ENCODE measurements at regions not wholly inside any gene's neighbourhood (a gene's known extent, or its start where the extent isn't known, plus 50 kb on each side); places are given as distances from the start of the nearest gene placed in this dataset.

DNA sequence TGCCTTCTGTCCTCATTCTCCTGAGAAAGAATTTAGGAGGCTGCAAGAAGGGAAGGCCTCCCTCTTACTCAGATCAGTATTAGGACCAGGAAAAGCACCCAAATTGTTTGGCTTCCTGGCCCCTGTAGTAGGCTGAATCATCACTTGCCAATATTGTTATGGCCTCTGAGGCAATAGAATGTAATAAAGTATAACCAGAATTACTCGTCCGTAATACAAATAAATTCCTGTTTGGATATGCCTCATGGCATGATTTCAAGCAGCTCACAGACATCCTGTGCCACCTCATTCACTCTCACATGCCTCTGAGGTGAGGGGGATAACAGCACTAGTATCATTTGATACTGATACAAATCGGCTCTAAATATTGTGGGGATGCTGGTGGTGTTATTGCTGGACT lies 427.3 kb downstream of the ISL1 start:
- H3K36me3 ChIP-seq (ENCODE audit: control insufficient read depth in 2 of 2, insufficient read depth in 2 of 2, low read length in 1 of 2) = no peaks in the 10 kb centered on the region
- H3K4me1 ChIP-seq (ENCODE audit: control insufficient read depth, insufficient read depth, low read length) = no peaks in the 10 kb centered on the region
- in situ Hi-C loops (cut with MboI) = no loop called here
- no peaks in the 10 kb centered on the region for H3K9me3 ChIP-seq (replicated peaks; ENCODE audit: control insufficient read depth, insufficient read depth, low read length)
- no peak overlapping the region for H3K9ac ChIP-seq (ENCODE audit: control insufficient read depth, insufficient read depth, low read length)
- H2AFZ ChIP-seq (ENCODE audit: control insufficient read depth, low read depth, low read length) = no peak overlapping the region
- ChIA-PET POLR2A (no interaction called here), CTCF (no interaction called here), SMC1A (ENCODE audit: uncharacterized antibody, unreplicated experiment) (interaction anchor here (1.1 kb wide), 1 partner anchor 10 kb away, joined by 3 read pairs; no protein-coding TSS in a partner anchor), RAD21 (ENCODE audit: unreplicated experiment) (no interaction called here)
- intact Hi-C loops (cut with micrococcal nuclease; ENCODE audit: unreplicated experiment) = no loop called here
- no TSS peak for BruUV-seq (replicated peaks)
- no peaks in the 10 kb centered on the region for H4K20me1 ChIP-seq (ENCODE audit: control insufficient read depth, insufficient read depth)
- H3K79me2 ChIP-seq (ENCODE audit: control insufficient read depth, insufficient read depth, low read length) = no peaks in the 10 kb centered on the region
- no peak overlapping the region for H3K27ac ChIP-seq (ENCODE audit: control insufficient read depth, insufficient read depth)
- H3K4me3 ChIP-seq = no peak overlapping the region
- FAIRE-seq = no peak
- ATAC-seq = no peak
- no peak overlapping the region for H3K4me2 ChIP-seq (ENCODE audit: control insufficient read depth, insufficient read depth)
- no peaks in the 10 kb centered on the region for H3K27me3 ChIP-seq (replicated peaks in 1 of 2; ENCODE audit: control insufficient read depth in 2 of 2, insufficient read depth in 2 of 2, low read length in 1 of 2)
- WGBS (ENCODE audit: insufficient coverage, insufficient replicate concordance, low lambda C conversion rate, missing lambda C conversion rate) = 0% methylated on average over 3 of the region's 3 CpGs
- DNase-seq (ENCODE audit: low read depth, low spot score) = no peak
- TF ChIP-seq MYC (IDR thresholded peaks at IDR 0.05; ENCODE audit: insufficient read depth, insufficient read length, insufficient replicate concordance, low read length, severe bottlenecking) (no peak), FOXK2 (IDR thresholded peaks at IDR 0.05) (no peak), WRNIP1 (IDR thresholded peaks at IDR 0.05; ENCODE audit: borderline replicate concordance, low read depth, low read length) (no peak), IRF4 (IDR thresholded peaks at IDR 0.05; ENCODE audit: low read depth, low read length) (no peak), NFYA (IDR thresholded peaks at IDR 0.05; ENCODE audit: borderline replicate concordance, low read depth, low read length) (no peak), POLR2A (IDR thresholded peaks at IDR 0.05; ENCODE audit: low read depth, low read length) (no peak), CBX5 (IDR thresholded peaks at IDR 0.05; ENCODE audit: low read depth) (no peak), ZNF24 (IDR thresholded peaks at IDR 0.05) (no peak), RELA (IDR thresholded peaks at IDR 0.05; ENCODE audit: borderline replicate concordance, partially characterized antibody) (no peak), FOS (IDR thresholded peaks at IDR 0.05; ENCODE audit: borderline replicate concordance, extremely low read depth, insufficient read length) (no peak)
- TF ChIP-seq, protein P1, sequence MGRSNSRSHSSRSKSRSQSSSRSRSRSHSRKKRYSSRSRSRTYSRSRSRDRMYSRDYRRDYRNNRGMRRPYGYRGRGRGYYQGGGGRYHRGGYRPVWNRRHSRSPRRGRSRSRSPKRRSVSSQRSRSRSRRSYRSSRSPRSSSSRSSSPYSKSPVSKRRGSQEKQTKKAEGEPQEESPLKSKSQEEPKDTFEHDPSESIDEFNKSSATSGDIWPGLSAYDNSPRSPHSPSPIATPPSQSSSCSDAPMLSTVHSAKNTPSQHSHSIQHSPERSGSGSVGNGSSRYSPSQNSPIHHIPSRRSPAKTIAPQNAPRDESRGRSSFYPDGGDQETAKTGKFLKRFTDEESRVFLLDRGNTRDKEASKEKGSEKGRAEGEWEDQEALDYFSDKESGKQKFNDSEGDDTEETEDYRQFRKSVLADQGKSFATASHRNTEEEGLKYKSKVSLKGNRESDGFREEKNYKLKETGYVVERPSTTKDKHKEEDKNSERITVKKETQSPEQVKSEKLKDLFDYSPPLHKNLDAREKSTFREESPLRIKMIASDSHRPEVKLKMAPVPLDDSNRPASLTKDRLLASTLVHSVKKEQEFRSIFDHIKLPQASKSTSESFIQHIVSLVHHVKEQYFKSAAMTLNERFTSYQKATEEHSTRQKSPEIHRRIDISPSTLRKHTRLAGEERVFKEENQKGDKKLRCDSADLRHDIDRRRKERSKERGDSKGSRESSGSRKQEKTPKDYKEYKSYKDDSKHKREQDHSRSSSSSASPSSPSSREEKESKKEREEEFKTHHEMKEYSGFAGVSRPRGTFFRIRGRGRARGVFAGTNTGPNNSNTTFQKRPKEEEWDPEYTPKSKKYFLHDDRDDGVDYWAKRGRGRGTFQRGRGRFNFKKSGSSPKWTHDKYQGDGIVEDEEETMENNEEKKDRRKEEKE (IDR thresholded peaks at IDR 0.05) = no peak
- TF ChIP-seq, protein P2, sequence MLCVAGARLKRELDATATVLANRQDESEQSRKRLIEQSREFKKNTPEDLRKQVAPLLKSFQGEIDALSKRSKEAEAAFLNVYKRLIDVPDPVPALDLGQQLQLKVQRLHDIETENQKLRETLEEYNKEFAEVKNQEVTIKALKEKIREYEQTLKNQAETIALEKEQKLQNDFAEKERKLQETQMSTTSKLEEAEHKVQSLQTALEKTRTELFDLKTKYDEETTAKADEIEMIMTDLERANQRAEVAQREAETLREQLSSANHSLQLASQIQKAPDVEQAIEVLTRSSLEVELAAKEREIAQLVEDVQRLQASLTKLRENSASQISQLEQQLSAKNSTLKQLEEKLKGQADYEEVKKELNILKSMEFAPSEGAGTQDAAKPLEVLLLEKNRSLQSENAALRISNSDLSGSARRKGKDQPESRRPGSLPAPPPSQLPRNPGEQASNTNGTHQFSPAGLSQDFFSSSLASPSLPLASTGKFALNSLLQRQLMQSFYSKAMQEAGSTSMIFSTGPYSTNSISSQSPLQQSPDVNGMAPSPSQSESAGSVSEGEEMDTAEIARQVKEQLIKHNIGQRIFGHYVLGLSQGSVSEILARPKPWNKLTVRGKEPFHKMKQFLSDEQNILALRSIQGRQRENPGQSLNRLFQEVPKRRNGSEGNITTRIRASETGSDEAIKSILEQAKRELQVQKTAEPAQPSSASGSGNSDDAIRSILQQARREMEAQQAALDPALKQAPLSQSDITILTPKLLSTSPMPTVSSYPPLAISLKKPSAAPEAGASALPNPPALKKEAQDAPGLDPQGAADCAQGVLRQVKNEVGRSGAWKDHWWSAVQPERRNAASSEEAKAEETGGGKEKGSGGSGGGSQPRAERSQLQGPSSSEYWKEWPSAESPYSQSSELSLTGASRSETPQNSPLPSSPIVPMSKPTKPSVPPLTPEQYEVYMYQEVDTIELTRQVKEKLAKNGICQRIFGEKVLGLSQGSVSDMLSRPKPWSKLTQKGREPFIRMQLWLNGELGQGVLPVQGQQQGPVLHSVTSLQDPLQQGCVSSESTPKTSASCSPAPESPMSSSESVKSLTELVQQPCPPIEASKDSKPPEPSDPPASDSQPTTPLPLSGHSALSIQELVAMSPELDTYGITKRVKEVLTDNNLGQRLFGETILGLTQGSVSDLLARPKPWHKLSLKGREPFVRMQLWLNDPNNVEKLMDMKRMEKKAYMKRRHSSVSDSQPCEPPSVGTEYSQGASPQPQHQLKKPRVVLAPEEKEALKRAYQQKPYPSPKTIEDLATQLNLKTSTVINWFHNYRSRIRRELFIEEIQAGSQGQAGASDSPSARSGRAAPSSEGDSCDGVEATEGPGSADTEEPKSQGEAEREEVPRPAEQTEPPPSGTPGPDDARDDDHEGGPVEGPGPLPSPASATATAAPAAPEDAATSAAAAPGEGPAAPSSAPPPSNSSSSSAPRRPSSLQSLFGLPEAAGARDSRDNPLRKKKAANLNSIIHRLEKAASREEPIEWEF (IDR thresholded peaks at IDR 0.05; ENCODE audit: insufficient replicate concordance, low read depth, low read length) = no peak
- TF ChIP-seq, protein P3, sequence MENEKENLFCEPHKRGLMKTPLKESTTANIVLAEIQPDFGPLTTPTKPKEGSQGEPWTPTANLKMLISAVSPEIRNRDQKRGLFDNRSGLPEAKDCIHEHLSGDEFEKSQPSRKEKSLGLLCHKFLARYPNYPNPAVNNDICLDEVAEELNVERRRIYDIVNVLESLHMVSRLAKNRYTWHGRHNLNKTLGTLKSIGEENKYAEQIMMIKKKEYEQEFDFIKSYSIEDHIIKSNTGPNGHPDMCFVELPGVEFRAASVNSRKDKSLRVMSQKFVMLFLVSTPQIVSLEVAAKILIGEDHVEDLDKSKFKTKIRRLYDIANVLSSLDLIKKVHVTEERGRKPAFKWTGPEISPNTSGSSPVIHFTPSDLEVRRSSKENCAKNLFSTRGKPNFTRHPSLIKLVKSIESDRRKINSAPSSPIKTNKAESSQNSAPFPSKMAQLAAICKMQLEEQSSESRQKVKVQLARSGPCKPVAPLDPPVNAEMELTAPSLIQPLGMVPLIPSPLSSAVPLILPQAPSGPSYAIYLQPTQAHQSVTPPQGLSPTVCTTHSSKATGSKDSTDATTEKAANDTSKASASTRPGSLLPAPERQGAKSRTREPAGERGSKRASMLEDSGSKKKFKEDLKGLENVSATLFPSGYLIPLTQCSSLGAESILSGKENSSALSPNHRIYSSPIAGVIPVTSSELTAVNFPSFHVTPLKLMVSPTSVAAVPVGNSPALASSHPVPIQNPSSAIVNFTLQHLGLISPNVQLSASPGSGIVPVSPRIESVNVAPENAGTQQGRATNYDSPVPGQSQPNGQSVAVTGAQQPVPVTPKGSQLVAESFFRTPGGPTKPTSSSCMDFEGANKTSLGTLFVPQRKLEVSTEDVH (IDR thresholded peaks at IDR 0.05; ENCODE audit: low read depth, partially characterized antibody) = no peak
- TF ChIP-seq, protein P4, sequence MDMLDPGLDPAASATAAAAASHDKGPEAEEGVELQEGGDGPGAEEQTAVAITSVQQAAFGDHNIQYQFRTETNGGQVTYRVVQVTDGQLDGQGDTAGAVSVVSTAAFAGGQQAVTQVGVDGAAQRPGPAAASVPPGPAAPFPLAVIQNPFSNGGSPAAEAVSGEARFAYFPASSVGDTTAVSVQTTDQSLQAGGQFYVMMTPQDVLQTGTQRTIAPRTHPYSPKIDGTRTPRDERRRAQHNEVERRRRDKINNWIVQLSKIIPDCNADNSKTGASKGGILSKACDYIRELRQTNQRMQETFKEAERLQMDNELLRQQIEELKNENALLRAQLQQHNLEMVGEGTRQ (IDR thresholded peaks at IDR 0.05; ENCODE audit: borderline replicate concordance, low read depth, low read length) = no peak

All from GM12878 (cell line).